GM12892 (cell line): ENCODE measurements at regions not wholly inside any gene's neighbourhood (a gene's known extent, or its start where the extent isn't known, plus 50 kb on each side); places are given as distances from the start of the nearest gene placed in this dataset.

Source experiments
- DNase-seq: peaks from one replicate; pipeline ENCODE4 v3.0.0; 2011; ENCODE audit not compliant: insufficient read length
- FAIRE-seq: peaks from 2 replicates; lab custom pipeline; 2011; peaks lifted over from hg19 to GRCh38; lab: Jason Lieb, UNC
- POLR2A ChIP-seq: IDR thresholded peaks from 2 replicates; pipeline ENCODE4 v1.6.1; 2011; ENCODE audit warnings: low read depth, low read length, control low read depth
- POLR2AphosphoS5 ChIP-seq: IDR thresholded peaks from 2 replicates; pipeline ENCODE4 v1.6.1; 2011; ENCODE audit warnings: low read depth, low read length, control low read depth
- TAF1 ChIP-seq: IDR thresholded peaks from 2 replicates; pipeline ENCODE4 v1.6.1; 2011; ENCODE audit warnings: low read depth, mild to moderate bottlenecking, control low read depth, low read length, borderline replicate concordance

- FAIRE-seq (no peak), DNase-seq (no peak)
- TF ChIP-seq TAF1, result no peak
- TF ChIP-seq POLR2AphosphoS5, result no peak
- TF ChIP-seq POLR2A, result no peak
Observed at GRCh38 chr6:156060013-156060412, 604.4 kb upstream of the NOX3 start.

DNA sequence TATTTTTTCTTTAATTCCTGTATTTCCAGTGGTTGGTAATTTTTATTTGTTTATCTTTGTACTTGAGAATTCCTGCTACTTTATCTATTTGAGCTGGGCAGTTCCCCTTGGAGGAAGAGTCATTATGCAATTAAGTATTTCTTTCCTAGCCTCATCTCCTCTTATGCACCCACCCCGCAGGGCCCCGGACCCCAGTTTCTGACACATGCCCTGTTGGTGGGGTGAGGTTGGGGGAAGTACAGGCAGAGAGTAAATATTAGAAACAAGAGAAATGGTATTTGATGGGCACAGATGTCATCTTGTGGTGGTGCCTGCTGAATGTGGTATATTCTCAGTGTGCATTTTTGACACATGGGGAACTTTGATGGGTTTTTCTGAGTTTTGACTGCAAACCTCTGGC lies 602.7 kb upstream of the NOX3 start:
- DNase-seq (no peak), FAIRE-seq (no peak)
- TF ChIP-seq POLR2A (no peak), POLR2AphosphoS5 (no peak), TAF1 (no peak)

GRCh38 chr6:156057869-156058268 lies 602.2 kb upstream of the NOX3 start:
- no peak for DNase-seq
- TF ChIP-seq POLR2A (no peak), POLR2AphosphoS5 (no peak), TAF1 (no peak)
- FAIRE-seq, result no peak

- TF ChIP-seq TAF1, result no peak
- no peak for TF ChIP-seq POLR2A
- no peak for TF ChIP-seq POLR2AphosphoS5
- no peak for FAIRE-seq
- no peak for DNase-seq
Observed at GRCh38 chr6:156056085-156056484, 600.4 kb upstream of the NOX3 start.

- DNase-seq (no peak), FAIRE-seq (no peak)
- no peak for TF ChIP-seq POLR2A
- no peak for TF ChIP-seq POLR2AphosphoS5
- no peak for TF ChIP-seq TAF1
Observed at GRCh38 chr6:156053626-156054025, 598.0 kb upstream of the NOX3 start.

GRCh38 chr6:156046841-156047449 lies 591.3 kb upstream of the NOX3 start:
- TF ChIP-seq POLR2A (no peak), POLR2AphosphoS5 (no peak), TAF1 (no peak)
- FAIRE-seq (no peak), DNase-seq (no peak)

- TF ChIP-seq TAF1, result no peak
- TF ChIP-seq POLR2A, result no peak
- TF ChIP-seq POLR2AphosphoS5, result no peak
- FAIRE-seq (no peak), DNase-seq (no peak)
Observed at GRCh38 chr6:156046268-156046665, 590.6 kb upstream of the NOX3 start.

DNA sequence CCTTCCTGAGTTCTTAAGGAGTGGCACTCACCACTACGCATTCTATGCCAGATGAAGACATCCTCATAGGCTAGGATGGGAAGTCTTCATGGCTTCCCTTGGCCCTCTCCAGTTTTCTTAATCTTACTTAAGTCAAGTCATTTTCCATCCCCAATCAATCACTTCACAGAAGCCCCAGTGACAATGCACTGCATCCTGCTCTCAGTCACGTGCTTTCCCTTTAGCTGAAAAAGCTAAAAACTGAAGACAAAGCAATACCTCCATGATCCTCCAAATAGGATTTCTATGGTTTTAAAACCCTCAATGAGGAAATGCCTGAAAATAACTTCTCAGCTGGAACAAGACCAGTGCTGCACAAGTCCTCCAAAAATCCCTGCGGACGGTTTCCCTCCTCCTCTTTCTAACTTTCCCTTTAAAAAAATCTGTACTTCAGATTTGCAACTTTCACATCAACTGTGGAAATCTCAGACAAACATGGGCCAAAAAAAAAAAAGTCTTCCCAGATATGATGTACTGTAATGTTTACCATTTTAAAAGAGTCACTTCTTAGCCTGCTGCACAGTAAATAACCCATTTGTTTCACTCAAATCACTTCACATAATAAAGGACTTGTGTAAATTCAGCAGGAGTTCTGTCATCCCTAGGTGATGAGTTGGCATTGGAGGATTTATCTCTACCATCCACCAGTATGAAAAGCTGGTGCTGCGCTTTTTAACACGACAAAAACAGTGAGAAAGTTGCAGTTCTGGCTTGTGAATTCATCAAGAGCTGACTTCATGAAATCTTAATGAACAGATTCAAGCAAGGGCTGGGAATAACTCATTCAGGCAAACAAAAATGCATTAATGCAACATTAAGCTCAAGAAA lies 590.0 kb upstream of the NOX3 start:
- no peak for DNase-seq
- TF ChIP-seq POLR2AphosphoS5 (no peak), POLR2A (no peak), TAF1 (no peak)
- no peak for FAIRE-seq

DNA sequence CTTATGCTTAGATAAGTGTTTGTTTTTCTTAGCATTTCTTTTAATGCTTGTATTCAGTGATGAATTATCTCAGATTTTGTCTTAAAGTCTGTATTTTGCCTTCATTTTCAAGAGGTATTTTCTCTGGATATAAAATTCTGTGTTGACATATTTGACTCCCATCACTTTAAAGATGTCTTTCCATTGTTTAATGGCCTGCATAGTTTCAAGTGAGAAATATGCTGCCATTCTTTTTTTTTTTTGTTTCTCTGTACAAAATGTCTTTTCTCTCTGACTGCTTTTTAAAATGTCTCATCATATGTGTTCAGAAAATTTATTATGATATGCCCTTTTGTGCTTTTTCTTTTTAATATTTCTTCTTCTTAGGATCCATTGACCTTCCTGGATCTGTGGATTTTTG lies 578.0 kb upstream of the NOX3 start:
- DNase-seq (no peak), FAIRE-seq (no peak)
- no peak for TF ChIP-seq TAF1
- TF ChIP-seq POLR2AphosphoS5, result no peak
- TF ChIP-seq POLR2A, result no peak

DNA sequence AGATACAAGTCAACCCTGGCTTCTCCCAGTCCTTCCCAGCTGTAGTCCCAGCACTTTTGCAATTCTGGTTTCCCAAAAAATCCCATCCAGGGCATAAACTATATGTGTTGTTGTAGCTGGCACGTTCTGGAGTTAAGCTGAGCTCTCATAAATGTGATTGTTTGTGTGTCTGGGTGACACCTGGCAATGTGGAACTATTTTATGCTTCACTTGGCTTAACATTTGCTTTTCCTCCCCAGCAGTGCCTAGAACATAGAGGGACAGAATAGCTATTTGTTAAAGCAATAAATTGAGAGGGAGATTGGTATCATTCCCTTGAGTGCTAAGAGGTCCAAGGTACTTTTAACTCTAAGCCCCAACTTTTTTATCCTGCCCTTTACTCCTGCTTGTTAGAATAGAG lies 575.9 kb upstream of the NOX3 start:
- FAIRE-seq (no peak), DNase-seq (no peak)
- TF ChIP-seq TAF1, result no peak
- TF ChIP-seq POLR2AphosphoS5, result no peak
- TF ChIP-seq POLR2A, result no peak

GRCh38 chr6:156030053-156030452 lies 574.4 kb upstream of the NOX3 start:
- DNase-seq (no peak), FAIRE-seq (no peak)
- TF ChIP-seq TAF1 (no peak), POLR2A (no peak), POLR2AphosphoS5 (no peak)

DNA sequence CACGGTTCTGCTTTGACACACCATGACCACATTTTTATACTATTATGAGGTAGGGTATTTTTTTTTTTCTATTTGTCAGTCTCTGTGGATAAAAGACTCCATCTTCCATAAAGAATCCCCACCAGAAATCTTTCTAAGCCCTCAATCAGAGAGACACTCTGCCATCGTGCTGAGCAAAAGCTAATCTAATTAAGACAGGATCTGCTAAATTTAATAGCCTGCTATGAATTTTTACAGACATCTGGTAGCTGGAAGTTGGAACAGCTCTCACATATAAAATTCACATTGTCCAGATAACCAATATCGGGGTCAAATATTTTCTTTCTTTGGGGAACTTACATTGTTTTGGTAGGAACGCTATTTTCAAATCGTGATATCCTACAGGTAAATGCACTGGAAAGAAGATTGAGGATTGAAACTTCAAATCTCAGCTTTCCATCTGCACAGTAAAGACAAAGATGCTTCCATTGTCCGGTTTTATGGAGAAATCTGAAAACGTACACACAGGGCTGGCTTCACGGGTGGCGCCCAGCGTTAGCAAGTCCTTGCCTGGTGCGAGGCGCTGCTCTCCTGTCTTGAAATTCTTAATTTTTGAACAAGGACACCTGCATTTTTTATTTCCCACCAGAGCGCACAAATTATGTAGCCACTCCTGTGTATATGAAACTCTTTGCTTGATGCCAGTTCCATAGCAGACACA lies 573.8 kb upstream of the NOX3 start:
- no peak for FAIRE-seq

More for the DNA sequence above, 573.8 kb upstream of the NOX3 start:
- no peak for DNase-seq
- no peak for TF ChIP-seq POLR2A
- TF ChIP-seq TAF1, result no peak
